K562 (cell line): ENCODE measurements at regions not wholly inside any gene's neighbourhood (a gene's known extent, or its start where the extent isn't known, plus 50 kb on each side); places are given as distances from the start of the nearest gene placed in this dataset.

Experiments
- PCBP2 ChIP-seq: fragments of 200-400 bp; formaldehyde crosslinking; IDR thresholded peaks from 2 replicates; pipeline ENCODE4 v1.6.1; 2018; ENCODE audit warnings: low read length, low read depth, mild to moderate bottlenecking, moderate library complexity; ENCODE audit not compliant: poor library complexity, severe bottlenecking
- RBFOX2 ChIP-seq: fragments of 200-400 bp; formaldehyde crosslinking; IDR thresholded peaks from 2 replicates; pipeline ENCODE4 v1.6.1; 2017; ENCODE audit warnings: low read depth, mild to moderate bottlenecking, low read length, moderate library complexity
- RBM39 ChIP-seq: fragments of 200-400 bp; formaldehyde crosslinking; optimal IDR thresholded peaks from 2 replicates; pipeline ENCODE3; 2018; ENCODE audit warnings: low read depth, low read length
- SRSF3 ChIP-seq: fragments of 200-400 bp; formaldehyde crosslinking; IDR thresholded peaks from 2 replicates; pipeline ENCODE4 v1.6.1; 2016; ENCODE audit warnings: mild to moderate bottlenecking, low read length, moderate library complexity; ENCODE audit not compliant: insufficient read depth
- ZBTB9 ChIP-seq: fragments of 450-650 bp; formaldehyde crosslinking; IDR thresholded peaks from 2 replicates; pipeline ENCODE4 v1.4.0; 2020; ENCODE audit warnings: mild to moderate bottlenecking, moderate library complexity
- TF ChIP-seq, protein P1 (sequence below), 2 experiments: fragments of 450-650 bp; conservative IDR thresholded peaks; 2 replicates each; pipeline ENCODE4 v1.6.1; 2017; ENCODE audit warnings: mild to moderate bottlenecking in 2 of 2, moderate library complexity in 2 of 2
- TF ChIP-seq, protein P2 (sequence below): IDR thresholded peaks from 2 replicates; pipeline ENCODE4 v1.6.1; 2011; ENCODE audit warnings: borderline replicate concordance, low read depth, mild to moderate bottlenecking, moderate library complexity, low read length; ENCODE audit not compliant: insufficient read depth, poor library complexity, severe bottlenecking

DNA sequence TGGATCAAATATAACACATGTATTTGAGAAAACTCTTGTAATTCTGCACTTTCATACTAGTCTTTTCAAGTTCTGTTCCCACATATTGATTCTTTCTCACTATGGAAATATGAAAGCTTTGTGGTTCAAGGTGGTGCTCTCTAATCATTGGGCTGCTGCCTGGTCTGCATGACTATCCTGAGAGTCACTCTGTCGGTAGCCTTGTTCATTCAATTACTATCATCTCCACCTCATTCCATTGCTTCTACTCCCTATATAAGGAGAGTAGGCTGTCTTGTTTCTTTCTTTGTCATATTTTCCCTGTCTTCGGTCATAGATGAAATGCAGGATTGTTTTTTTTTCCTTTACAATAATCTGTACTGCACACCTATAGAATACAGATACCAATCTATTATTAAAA, 341.4 kb upstream of the ACTBL2 start (continued):
- TF ChIP-seq, protein P1, sequence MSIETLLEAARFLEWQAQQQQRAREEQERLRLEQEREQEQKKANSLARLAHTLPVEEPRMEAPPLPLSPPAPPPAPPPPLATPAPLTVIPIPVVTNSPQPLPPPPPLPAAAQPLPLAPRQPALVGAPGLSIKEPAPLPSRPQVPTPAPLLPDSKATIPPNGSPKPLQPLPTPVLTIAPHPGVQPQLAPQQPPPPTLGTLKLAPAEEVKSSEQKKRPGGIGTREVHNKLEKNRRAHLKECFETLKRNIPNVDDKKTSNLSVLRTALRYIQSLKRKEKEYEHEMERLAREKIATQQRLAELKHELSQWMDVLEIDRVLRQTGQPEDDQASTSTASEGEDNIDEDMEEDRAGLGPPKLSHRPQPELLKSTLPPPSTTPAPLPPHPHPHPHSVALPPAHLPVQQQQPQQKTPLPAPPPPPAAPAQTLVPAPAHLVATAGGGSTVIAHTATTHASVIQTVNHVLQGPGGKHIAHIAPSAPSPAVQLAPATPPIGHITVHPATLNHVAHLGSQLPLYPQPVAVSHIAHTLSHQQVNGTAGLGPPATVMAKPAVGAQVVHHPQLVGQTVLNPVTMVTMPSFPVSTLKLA (conservative IDR thresholded peaks at IDR 0.05) = no peak
- TF ChIP-seq PCBP2 (no peak), RBM39 (no peak), RBFOX2 (no peak), ZBTB9 (CRISPR knock-in tag) (no peak), SRSF3 (no peak)
- TF ChIP-seq, protein P2, sequence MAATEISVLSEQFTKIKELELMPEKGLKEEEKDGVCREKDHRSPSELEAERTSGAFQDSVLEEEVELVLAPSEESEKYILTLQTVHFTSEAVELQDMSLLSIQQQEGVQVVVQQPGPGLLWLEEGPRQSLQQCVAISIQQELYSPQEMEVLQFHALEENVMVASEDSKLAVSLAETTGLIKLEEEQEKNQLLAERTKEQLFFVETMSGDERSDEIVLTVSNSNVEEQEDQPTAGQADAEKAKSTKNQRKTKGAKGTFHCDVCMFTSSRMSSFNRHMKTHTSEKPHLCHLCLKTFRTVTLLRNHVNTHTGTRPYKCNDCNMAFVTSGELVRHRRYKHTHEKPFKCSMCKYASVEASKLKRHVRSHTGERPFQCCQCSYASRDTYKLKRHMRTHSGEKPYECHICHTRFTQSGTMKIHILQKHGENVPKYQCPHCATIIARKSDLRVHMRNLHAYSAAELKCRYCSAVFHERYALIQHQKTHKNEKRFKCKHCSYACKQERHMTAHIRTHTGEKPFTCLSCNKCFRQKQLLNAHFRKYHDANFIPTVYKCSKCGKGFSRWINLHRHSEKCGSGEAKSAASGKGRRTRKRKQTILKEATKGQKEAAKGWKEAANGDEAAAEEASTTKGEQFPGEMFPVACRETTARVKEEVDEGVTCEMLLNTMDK = no peak
